ENCODE measurements at regions not wholly inside any gene's neighbourhood (a gene's known extent, or its start where the extent isn't known, plus 50 kb on each side); places are given as distances from the start of the nearest gene placed in this dataset.

DNA sequence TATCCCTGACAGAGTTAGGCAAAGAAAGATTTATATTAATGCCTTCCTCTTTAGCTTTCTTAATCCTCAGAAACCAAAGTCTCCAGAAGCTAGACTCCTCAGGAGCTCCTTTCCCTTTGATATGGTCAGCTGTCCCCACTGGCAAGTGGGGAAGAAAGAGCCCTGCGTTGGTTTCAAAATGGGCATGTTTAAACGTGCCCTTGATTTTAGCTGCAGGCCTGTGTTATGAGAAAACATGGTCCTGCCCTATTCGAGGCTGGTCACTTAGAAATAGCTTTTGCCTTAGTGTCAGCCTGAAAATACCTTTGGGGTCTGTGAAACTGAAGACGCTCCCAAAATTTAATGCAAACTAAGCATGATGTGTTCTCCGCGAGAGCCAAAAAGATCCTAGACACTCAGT, 135.5 kb upstream of the RARB start:
- DNase-seq (ENCODE audit: low spot score), result no peak

GRCh38 chr3:25293736-25294135, 134.3 kb upstream of the RARB start:
- no peak for DNase-seq (ENCODE audit: low spot score)

- DNase-seq (ENCODE audit: low spot score), result no peak
Measured at GRCh38 chr3:25294169-25294805, 133.8 kb upstream of the RARB start.

- DNase-seq (ENCODE audit: low spot score), result no peak
Measured at GRCh38 chr3:25297667-25298585, 130.1 kb upstream of the RARB start.

- no peak for DNase-seq (ENCODE audit: low spot score)
Measured at GRCh38 chr3:25300141-25300540, 127.9 kb upstream of the RARB start.

GRCh38 chr3:25304916-25305315, 123.1 kb upstream of the RARB start:
- DNase-seq (ENCODE audit: low spot score), result no peak

DNA sequence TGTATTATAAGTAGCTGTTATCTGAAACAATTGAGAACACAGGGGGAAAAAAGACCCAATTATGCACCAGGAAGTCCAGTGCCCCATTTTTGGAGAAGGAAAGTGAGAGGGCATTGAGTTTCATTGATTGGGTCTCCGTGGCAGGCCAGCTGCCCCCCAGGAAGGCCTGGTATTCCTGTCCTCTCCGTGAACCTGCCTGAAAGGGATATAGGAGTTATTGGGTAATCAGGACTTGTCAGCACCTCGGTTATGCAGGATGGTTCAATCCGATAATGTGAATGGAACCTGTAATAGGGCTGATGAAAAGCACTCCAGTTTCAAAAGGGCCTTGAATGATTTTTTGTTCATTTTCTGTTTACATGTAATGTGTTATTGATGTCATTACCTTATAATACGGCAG, 122.0 kb upstream of the RARB start:
- DNase-seq (ENCODE audit: low spot score), result no peak

GRCh38 chr3:25306705-25307104, 121.4 kb upstream of the RARB start:
- no peak for DNase-seq (ENCODE audit: low spot score)

DNA sequence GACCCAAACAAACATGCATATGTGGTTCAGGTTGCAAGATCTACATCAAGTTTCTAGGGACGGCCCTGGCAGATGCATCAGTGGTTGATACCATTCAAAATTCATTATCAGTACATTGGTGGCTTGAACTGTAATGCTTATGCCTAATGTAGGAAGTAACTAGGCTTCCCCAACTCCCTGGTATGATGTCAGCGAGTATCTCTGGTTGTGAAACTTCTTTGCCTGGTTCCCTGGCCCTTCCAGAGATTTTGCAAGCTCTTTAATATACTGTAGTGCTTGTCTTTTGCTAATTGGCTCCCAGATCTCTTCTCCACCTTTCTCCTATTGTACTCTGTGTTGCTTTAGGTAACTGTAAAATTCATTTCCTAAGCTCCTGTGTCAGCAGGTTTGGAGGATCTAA, 114.8 kb upstream of the RARB start:
- DNase-seq (ENCODE audit: low spot score), result no peak

- DNase-seq (ENCODE audit: low spot score), result no peak
Measured at GRCh38 chr3:25324954-25325655, 103.0 kb upstream of the RARB start.

- DNase-seq (ENCODE audit: low spot score), result no peak
Measured at GRCh38 chr3:25335356-25335755, 92.7 kb upstream of the RARB start.

DNA sequence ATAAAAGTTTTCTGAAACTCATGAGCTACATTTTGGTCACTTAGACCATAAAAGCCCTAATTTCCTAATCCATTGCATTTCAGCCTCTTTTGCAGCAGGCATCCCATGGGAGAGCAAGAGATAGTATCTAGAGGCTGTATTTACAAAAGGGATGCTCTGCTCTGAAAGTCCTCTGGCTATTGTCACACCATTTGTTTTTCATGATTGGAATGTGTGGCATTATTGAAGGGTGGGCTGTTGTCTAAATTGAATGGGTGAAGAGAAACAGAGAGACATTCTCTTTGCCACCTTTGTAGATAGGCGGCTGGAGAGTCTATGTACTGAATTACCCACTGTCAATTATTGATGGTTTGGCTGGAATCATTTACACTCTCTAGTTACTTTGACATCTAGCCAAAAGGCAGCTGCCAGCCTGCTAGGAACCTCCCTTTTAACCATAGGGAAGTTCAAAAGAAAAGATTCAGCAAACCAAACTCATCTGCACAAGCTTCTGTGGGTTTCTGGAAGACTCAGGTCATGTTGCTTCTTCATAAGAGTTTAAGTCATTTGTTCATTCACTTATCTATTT, 89.8 kb upstream of the RARB start:
- DNase-seq (ENCODE audit: low spot score), result no peak

DNA sequence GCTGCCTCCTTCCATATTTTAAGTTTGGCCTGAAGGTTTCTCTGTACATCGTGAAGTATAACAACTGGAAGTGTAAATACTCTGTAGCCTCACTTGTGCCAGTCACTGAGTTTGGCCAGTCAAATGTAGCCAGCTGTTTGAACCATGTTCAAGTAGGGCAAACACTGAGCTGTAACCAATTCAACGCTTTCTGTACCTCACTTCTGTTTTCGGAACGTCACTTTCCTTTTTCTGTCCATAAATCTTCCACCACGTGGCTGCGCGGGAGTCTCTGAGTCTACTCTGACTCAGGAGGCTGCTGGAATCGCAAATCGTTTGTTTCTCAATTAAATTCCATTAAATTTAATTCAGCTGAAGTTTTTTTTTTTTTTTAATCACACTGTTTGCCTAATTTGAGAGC, 88.8 kb upstream of the RARB start:
- no peak for DNase-seq (ENCODE audit: low spot score)

- DNase-seq (ENCODE audit: low spot score), result no peak
Measured at GRCh38 chr3:25344670-25345069, 83.4 kb upstream of the RARB start.

DNA sequence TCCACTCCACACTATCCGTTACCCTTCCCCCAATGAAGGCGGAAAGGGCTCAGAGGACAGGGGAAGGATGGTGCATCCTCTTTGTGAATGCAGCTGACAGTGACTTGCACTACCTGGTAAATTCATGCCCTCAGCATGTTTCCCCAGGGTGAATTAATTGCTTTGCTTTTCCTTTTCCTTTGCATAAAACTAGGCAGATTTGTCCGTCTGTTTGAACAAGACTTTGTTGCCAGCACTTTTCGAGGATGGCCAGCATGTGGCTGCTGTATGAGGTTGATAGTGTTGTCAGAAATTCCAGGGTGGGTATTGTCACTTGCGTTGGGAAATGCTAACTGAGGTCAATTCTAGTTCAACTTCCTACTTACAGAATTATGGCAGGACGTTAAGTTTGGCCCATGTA, 79.0 kb upstream of the RARB start:
- no peak for DNase-seq (ENCODE audit: low spot score)

DNA sequence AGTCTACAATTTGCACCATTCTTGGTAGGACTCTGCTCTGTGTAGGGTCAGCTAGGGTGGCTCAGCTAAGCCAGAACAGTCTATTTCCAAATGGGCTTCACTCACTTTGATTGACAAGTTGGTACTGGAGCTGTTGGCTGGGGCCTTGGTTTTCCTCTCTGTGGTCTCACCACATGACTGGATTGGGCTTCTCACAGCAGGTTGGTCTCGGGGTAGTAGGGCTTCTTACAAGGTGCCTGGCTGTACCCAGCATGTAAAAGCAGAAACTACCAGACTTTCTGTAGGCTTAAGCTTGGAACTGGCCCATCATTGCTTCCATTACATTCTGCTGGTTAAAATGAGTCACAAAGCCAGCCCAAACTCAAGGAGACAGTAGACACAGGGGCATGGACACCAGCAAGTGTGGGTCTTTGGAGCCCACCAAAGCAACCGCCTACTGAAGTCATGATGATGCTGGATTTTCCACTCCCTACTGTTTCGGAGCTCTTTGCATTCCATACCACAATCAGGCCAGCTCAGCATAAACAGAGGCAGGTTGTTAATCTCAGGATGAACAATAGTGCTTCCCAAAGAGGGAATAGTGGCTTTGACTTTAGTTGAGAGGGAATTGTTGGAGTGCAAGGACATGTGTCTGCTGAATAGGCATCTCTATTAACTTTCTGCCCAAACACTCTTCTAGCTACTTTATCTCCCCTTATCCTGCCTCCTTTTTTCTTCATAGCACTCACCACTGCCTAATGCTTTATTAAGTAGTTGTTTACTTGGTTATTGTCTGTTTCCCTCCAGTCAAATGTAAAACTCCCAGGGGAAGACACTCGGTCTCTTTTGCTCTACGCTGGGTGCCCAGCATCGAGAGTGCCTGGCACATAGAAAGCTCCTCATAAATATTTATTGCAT, 78.0 kb upstream of the RARB start:
- DNase-seq (ENCODE audit: low spot score), result no peak

DNA sequence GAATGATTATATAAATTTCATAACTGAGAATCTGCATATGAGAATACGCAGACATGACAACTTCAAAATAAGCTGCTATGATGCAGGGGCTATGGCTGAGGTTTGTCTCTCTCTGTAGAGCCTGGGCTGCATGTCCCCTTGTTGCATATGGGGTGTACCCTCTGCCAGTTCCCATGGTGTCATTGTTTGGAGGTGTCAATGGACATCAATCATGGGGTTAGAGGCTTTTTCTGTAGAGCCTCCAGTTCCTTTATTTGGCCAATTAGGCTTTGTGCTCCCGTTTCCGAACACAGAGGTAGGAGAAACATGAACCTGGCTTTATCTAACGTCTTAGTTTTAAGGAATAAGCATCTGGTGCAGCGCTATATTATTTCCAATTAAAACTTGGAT, 77.3 kb upstream of the RARB start:
- DNase-seq (ENCODE audit: low spot score), result no peak

GRCh38 chr3:25354071-25354470, 74.0 kb upstream of the RARB start:
- peak; percentile 9 for DNase-seq (ENCODE audit: low spot score)

- DNase-seq (ENCODE audit: low spot score), result no peak
Measured at GRCh38 chr3:25355034-25355885, 72.8 kb upstream of the RARB start.

DNA sequence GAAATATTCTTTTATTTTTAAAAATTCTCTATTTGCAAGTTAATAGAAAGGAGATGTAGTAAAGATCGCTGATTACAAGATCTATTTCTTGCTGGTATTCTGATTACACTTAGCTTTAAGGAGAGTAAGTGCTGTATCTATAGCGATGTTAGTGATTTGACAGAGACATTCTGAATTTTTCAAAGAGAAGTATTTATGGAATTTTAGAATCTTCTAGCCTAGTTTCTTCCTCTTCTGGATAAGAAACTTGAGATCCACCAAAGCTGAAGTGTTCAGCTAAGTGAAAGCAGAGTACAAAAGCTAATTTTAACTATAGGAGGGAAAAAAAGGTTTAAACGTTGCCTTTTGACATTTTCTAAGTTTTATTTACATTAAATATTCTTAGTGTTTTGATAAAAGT, 72.1 kb upstream of the RARB start:
- no peak for DNase-seq (ENCODE audit: low spot score)

DNA sequence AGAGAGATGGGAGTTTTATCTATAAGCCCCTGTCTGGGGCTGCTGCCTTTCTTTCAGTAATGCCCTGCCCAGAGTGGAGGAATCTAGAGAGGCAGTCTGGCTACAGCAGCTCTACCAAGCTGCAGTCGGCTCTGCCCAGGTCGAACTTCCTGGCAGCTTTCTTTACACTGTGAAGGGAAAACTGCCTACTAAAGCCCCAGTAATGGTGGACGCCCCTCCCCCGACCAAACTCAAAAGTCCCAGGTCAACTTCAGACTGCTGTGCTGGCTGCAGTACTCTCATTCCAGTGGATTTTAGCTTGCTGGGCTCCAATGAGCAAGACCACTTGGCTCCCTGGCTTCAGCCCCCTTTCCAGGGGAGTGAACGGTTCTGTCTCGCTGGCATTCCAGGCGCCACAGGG, 65.9 kb upstream of the RARB start:
- DNase-seq (ENCODE audit: low spot score), result no peak

Measured in hepatic stellate cell (primary cell).